ENCODE measurements at regions not wholly inside any gene's neighbourhood (a gene's known extent, or its start where the extent isn't known, plus 50 kb on each side); places are given as distances from the start of the nearest gene placed in this dataset.
A peak's percentile ranks its signal among the peaks of the same experiment; 100 is the strongest.
"Not testable (repeated sequence)": the region's sequence is repeated elsewhere in the genome, so short reads cannot be mapped to it uniquely, and the experiment has no call there.

GRCh38 chr9:110066929-110067716, 140.8 kb downstream of the C9orf152 start:
- no peak for DNase-seq

GRCh38 chr9:110068212-110068611, 139.7 kb downstream of the C9orf152 start:
- DNase-seq: no peak

- DNase-seq: no peak
Measured at GRCh38 chr9:110069326-110070248, 138.4 kb downstream of the C9orf152 start.

- DNase-seq: no peak
Measured at GRCh38 chr9:110072597-110073355, 135.2 kb downstream of the C9orf152 start.

DNA sequence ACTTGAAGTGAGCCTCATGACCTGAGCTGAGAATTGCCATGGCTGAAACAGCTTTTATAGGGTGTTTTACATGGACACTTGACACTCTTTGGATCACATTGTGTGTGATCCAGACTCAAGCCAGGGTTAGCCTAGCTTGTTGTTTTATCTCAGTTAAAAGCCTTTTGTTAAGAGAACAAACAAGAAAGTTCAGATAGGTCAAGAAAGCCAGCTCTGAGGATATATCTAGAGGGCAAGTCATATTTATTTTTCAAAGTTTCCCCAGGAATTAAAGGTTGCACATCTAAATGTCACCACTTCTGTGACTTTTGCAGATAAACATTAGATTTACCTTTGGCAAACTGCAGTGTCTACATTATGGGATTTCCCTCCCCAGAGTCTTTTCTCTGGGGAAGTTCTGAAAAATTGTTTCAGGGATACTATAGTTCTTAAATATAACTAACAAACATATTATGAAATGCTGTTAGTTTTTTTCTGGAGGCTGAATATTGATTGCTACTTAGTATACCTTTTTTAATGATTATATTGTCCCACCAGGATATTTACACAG, 134.5 kb downstream of the C9orf152 start:
- DNase-seq: no peak

DNA sequence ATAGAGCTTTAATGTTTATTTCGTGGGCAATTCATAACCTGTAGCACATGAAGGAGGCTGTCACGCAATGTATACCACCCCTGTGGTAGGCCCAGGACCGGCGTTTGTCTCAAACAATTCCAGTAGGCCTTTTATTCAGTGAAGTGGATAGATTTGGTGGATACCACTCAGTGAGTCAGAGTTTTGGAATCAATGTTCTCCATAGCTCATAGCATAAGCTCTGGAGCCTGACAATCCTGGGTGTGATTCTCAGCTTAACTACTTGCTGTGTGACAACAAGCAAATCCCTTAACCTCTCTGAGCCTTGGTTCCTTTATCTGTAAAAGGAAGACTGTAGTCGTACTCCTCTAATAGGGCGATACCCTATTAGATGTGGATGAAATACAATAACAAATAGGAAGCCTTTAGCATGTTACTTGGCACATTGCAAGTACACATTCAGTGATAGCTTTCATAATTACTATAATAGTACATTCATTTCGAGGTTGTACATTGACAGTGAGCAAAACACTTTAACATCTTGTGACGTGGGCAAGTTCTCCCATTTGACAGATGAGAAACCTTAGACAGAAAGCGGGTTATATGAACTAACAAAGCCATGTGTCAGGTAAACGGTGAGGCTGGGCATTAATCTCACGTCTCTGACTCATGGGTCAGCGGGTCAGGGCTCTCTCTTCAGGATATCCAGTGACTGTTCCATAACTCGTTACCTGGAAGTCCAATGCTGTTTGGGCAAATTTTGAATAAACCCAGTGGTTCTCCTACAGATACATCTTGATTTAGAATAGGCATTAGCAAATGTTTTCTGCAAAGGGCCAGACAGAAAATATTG, 130.8 kb downstream of the C9orf152 start:
- DNase-seq: no peak

DNA sequence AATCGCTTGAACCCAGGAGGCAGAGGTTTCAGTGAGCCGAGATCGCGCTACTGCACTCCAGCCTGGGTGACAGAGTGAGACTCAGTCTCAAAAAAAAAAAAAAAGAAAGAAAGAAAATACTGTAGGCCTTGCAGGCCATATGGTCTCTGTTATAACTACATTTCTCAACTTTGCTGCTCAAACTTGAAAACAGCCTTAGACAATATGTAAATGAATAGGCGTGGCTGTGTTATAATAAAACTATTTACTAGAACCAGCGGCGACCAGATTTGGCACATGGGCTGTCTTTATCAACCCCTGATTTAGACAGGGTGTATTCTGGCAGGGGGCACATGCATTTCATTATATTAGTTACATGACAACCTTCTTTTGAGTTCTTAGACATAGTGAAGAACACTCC, 130.0 kb downstream of the C9orf152 start:
- no peak for DNase-seq

GRCh38 chr9:110078604-110079003, 129.4 kb downstream of the C9orf152 start:
- no peak for DNase-seq

DNA sequence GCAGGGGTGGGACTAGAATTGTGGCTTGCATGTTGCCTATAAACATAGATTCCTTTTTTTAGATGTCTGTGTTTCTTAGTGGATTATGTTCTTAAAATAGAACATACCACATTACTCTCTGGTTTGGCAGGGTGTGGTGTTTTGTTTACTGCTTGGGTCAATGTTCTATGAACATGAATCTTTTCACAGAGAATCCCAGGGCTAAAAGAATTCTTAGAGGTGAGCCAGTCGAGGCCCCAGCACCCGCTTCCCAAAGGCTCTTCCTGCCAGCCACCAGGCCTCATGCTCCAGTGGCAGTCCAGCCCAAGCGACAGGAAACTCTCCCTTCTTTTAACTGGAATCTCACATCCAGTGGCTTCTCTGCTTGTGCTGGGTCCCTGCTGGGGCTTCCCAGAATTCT, 126.6 kb downstream of the C9orf152 start:
- DNase-seq: no peak

GRCh38 chr9:110083866-110084265, 124.1 kb downstream of the C9orf152 start:
- no peak for DNase-seq

DNA sequence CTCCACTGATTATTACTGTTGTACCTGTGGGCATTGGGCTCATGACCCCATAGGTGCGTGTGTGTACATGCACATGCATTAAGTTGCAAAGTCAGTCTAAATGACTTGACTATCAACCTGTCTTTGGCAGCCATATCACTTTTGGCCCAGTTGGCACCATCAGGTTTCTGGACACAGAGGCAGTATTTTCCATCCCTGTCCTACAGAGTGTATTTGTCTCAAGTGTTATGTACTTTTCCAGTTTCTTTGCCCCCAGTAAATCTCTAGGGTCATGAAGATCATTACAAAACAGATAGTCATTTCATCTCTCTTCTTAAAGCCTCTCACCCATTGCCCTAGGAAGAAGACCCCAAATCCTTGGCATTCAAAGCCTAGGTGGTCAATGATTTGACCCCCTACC, 121.4 kb downstream of the C9orf152 start:
- DNase-seq: no peak

DNA sequence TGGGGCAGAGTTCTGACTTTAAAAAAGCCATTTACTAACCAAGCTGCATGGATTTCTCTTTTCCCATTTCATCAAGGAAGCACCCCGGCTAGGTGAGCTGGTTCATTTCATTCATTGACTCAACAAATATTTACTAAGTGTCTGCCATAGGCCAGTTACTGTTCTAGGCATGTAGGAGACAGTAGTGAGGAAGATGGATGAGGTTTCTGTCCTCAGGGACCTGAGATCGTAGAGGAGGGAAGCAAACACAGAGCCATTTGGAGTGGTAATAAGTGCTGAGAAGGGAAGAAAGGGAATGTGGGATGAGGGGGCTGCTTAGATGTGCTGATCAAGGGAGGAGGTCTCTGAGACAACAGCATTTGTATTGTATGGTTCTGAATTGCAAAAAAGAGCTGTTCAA, 120.4 kb downstream of the C9orf152 start:
- DNase-seq: no peak

- no peak for DNase-seq
Measured at GRCh38 chr9:110088099-110088498, 119.9 kb downstream of the C9orf152 start.

GRCh38 chr9:110089681-110090370, 118.1 kb downstream of the C9orf152 start:
- no peak for DNase-seq

DNA sequence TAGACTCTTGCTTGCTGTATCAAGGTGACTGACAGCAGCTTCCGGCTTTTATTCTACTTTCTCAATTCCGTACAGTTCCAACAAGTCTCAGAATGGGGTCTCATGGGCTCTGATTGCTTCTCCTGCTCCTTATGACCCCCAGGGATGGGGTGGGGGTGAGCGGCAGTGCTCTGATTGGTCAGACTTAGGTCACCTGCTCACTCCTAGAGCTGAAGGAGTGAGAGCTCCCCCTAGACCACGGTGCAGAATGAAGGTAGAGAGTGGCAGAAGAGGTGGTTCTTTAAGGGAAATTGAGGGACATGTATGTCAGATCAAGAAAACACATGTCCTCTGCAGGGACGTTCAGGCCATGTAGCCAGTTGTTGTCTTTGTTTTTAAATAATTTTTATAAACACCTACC, 115.2 kb downstream of the C9orf152 start:
- DNase-seq: no peak

- no peak for DNase-seq
Measured at GRCh38 chr9:110093417-110093816, 114.5 kb downstream of the C9orf152 start.

GRCh38 chr9:110093871-110094270, 114.1 kb downstream of the C9orf152 start:
- DNase-seq: no peak

DNA sequence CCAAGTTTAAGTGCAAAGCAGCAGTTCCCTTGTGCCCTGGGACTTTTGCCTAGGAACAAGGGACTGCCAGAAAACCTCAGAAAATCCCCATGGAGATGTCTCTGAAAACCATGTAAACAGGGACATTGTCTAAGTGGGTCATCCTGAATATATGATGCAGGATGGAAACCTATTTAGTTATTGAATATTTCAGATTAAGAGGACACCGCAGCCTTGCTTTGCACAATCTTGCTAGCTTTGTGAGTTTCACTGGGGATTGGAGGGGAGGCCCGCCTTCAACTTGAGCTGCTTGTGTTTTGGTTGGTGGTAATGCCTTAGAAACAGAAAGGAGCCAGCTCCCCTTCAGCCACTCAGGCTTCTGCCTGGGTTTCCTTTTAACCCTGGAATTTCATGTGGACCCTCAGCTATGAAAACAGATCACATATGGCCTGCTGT, 112.8 kb downstream of the C9orf152 start:
- peak; percentile 31 for DNase-seq

DNA sequence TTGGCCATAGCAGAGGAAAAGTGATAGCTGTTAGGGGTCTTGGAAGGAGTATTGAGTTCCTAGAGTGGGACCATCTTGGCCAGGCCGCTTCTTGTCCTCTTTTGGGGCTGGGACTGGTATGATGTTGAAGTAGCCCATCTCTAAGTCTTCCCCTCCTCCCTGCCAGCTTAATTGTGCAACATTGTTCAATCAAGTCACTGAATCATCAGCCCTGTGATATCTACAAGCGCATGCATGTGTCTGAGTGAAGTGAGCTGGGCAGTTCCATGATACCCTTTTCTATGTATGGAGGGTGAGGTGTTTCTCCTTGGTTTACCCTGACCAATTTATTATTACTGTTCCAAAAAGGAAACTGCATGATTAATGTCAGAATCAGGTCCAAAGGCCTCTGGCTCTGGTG, 112.2 kb downstream of the C9orf152 start:
- no peak for DNase-seq

DNA sequence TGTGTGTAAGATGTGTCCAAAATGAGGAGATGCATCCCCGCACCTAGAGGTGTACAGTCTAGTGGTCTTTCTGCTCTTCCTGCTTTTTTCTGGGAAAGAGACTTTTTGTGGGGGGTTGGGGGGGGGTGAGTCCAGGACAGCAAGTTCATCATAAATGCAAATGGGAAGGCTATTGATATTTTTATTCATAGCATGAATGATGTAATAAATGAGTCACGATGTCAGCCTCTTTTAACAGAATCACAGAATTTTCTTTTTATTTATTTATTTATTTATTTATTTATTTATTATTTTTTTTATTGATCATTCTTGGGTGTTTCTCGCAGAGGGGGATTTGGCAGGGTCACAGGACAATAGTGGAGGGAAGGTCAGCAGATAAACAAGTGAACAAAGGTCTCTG, 111.3 kb downstream of the C9orf152 start:
- DNase-seq: not testable (repeated sequence)

Measured in NCI-H446 treated with DMSO at 0.1 percent for 48 hours (cell line).